Aorta (tissue), 5 donors: ENCODE measurements at regions not wholly inside any gene's neighbourhood (a gene's known extent, or its start where the extent isn't known, plus 50 kb on each side); places are given as distances from the start of the nearest gene placed in this dataset.

Experiments used
- ATAC-seq: fragments of 200-7000 bp; cut with Tn5 transposase; one replicate; pipeline ENCODE4 v1.9.1; 2022; ENCODE audit warnings: moderate library complexity; ENCODE audit not compliant: low FRiP score
- DNase-seq, 2 donors: peaks; one replicate each; pipeline ENCODE4 v3.0.0-alpha.2; 2020
- H3K27ac ChIP-seq, 2 donors: one replicate each; pipeline ENCODE4 v1.5.1; 2013; ENCODE audit warnings: low read length in 2 of 2, mild to moderate bottlenecking in 2 of 2, moderate library complexity in 2 of 2, control low read depth in 1 of 2, inconsistent platforms in 1 of 2, low read depth in 1 of 2
- H3K27me3 ChIP-seq, 2 donors: one replicate each; pipeline ENCODE4 v1.6.1; 2013; ENCODE audit warnings: control low read depth in 1 of 2, low read length in 1 of 2, mild to moderate bottlenecking in 1 of 2, moderate library complexity in 1 of 2; ENCODE audit not compliant: insufficient read depth in 2 of 2, control insufficient read depth in 1 of 2
- H3K36me3 ChIP-seq, 2 donors: one replicate each; pipeline ENCODE4 v1.6.1; 2013; ENCODE audit warnings: control low read depth in 1 of 2, low read length in 1 of 2, mild to moderate bottlenecking in 1 of 2; ENCODE audit not compliant: insufficient read depth in 2 of 2, control insufficient read depth in 1 of 2
- H3K4me1 ChIP-seq, 2 donors: one replicate each; pipeline ENCODE4 v1.6.1; 2013; ENCODE audit warnings: low read length in 2 of 2, control low read depth in 1 of 2, mild to moderate bottlenecking in 1 of 2, moderate library complexity in 1 of 2; ENCODE audit not compliant: insufficient read depth in 2 of 2, control insufficient read depth in 1 of 2
- H3K4me3 ChIP-seq, 2 donors: one replicate each; pipeline ENCODE4 v1.5.1; 2013; ENCODE audit warnings: low read length in 2 of 2, control low read depth in 1 of 2, mild to moderate bottlenecking in 1 of 2
- H3K9me3 ChIP-seq: one replicate; pipeline ENCODE4 v1.6.1; 2013; ENCODE audit warnings: mild to moderate bottlenecking, low read length; ENCODE audit not compliant: control insufficient read depth
- WGBS, 2 donors: extraction: QIAGEN DNeasy Blood & Tissue Kit; methylation state at CpG; one replicate each; pipeline ENCODE4 v1.1.7; 2013; 5-methylcytosine and 5-hydroxymethylcytosine counted together
- intact Hi-C, 2 donors: fragments of 100-400 bp; cut with DNase I; formaldehyde crosslinking; loops; one replicate each; pipeline versions ENCODE4 v1.14.2 to v1.15.0; 2022
- donor health status: healthy with polysubstance abuse.
- donor health status: Bipolar disorder and iron deficiency.
- donor health status: DM: no; HTN: no; CAD: no.
- donor health status: DM: no; HTN: no; CAD: no.
- donor health status: DM: yes; HTN: yes; CAD: no.

GRCh38 chrX:42463706-42464490, 314.1 kb downstream of the PPP1R2C start:
- Histone ChIP-seq H3K27ac (no peak overlapping the region), H3K36me3 (no peaks in the 10 kb centered on the region), H3K27me3 (no peaks in the 10 kb centered on the region), H3K9me3 (no peaks in the 10 kb centered on the region), H3K4me1 (no peaks in the 10 kb centered on the region), H3K4me3 (no peak overlapping the region)
- ATAC-seq (no peak), DNase-seq (no peak)
- whole genome bisulfite sequencing, 2 donors: 65 to 86% methylated on average over 4 of the region's 4 CpGs
- intact Hi-C loops: no loop called here

GRCh38 chrX:42462917-42463316, 315.0 kb downstream of the PPP1R2C start:
- intact Hi-C loops: no loop called here
- no peaks in the 10 kb centered on the region for H3K27me3 ChIP-seq
- H3K9me3 ChIP-seq: no peaks in the 10 kb centered on the region
- H3K27ac ChIP-seq: no peak overlapping the region
- DNase-seq: no peak
- no peak for ATAC-seq
- H3K36me3 ChIP-seq: no peaks in the 10 kb centered on the region
- H3K4me3 ChIP-seq: no peak overlapping the region
- H3K4me1 ChIP-seq: no peaks in the 10 kb centered on the region

GRCh38 chrX:42460706-42461105, 317.3 kb downstream of the PPP1R2C start:
- intact Hi-C loops: no loop called here
- Histone ChIP-seq H3K4me3 (no peak overlapping the region), H3K9me3 (no peaks in the 10 kb centered on the region), H3K36me3 (no peaks in the 10 kb centered on the region), H3K27me3 (no peaks in the 10 kb centered on the region), H3K27ac (no peak overlapping the region), H3K4me1 (no peaks in the 10 kb centered on the region)
- DNase-seq (no peak), ATAC-seq (no peak)
- WGBS, 2 donors: 57 to 67% methylated on average over 4 of the region's 4 CpGs

GRCh38 chrX:42459735-42460134, 318.2 kb downstream of the PPP1R2C start:
- no peaks in the 10 kb centered on the region for H3K36me3 ChIP-seq
- no peak overlapping the region for H3K4me3 ChIP-seq
- no peak overlapping the region for H3K27ac ChIP-seq
- H3K9me3 ChIP-seq: no peaks in the 10 kb centered on the region
- intact Hi-C loops: no loop called here
- DNase-seq (no peak), ATAC-seq (no peak)
- no peaks in the 10 kb centered on the region for H3K27me3 ChIP-seq
- H3K4me1 ChIP-seq: no peaks in the 10 kb centered on the region

GRCh38 chrX:42456176-42456700, 321.7 kb downstream of the PPP1R2C start:
- intact Hi-C loops: no loop called here
- no peaks in the 10 kb centered on the region for H3K4me1 ChIP-seq
- no peak for ATAC-seq
- DNase-seq: no peak
- H3K9me3 ChIP-seq: no peaks in the 10 kb centered on the region
- H3K36me3 ChIP-seq: no peaks in the 10 kb centered on the region
- no peak overlapping the region for H3K27ac ChIP-seq
- H3K27me3 ChIP-seq: no peaks in the 10 kb centered on the region
- no peak overlapping the region for H3K4me3 ChIP-seq
- 69 to 87% methylated on average over 9 of the region's 9 CpGs for WGBS, 2 donors

- DNase-seq (no peak), ATAC-seq (no peak)
- H3K27ac ChIP-seq: no peak overlapping the region
- H3K4me1 ChIP-seq: no peaks in the 10 kb centered on the region
- no peaks in the 10 kb centered on the region for H3K27me3 ChIP-seq
- no peak overlapping the region for H3K4me3 ChIP-seq
- no peaks in the 10 kb centered on the region for H3K9me3 ChIP-seq
- intact Hi-C loops: no loop called here
- no peaks in the 10 kb centered on the region for H3K36me3 ChIP-seq
Measured at GRCh38 chrX:42450228-42450627, 327.7 kb downstream of the PPP1R2C start.

- Histone ChIP-seq H3K36me3 (no peaks in the 10 kb centered on the region), H3K9me3 (no peaks in the 10 kb centered on the region), H3K27me3 (no peaks in the 10 kb centered on the region), H3K4me3 (no peak overlapping the region), H3K4me1 (no peaks in the 10 kb centered on the region), H3K27ac (no peak overlapping the region)
- no peak for DNase-seq
- 33 to 63% methylated on average over 1 of the region's 1 CpG for WGBS, 2 donors
- no peak for ATAC-seq
- intact Hi-C loops: no loop called here
Measured at GRCh38 chrX:42443267-42443666, 334.7 kb downstream of the PPP1R2C start.

- no peak overlapping the region for H3K27ac ChIP-seq
- no peaks in the 10 kb centered on the region for H3K36me3 ChIP-seq
- no peaks in the 10 kb centered on the region for H3K4me1 ChIP-seq
- intact Hi-C loops: no loop called here
- ATAC-seq: no peak
- H3K27me3 ChIP-seq: no peaks in the 10 kb centered on the region
- no peak for DNase-seq
- H3K4me3 ChIP-seq: no peak overlapping the region
- H3K9me3 ChIP-seq: no peaks in the 10 kb centered on the region
Measured at GRCh38 chrX:42442745-42443144, 335.2 kb downstream of the PPP1R2C start.

- H3K27me3 ChIP-seq: no peaks in the 10 kb centered on the region
- 32 to 54% methylated on average over 1 of the region's 1 CpG for WGBS, 2 donors
- no peak for ATAC-seq
Measured at GRCh38 chrX:42437211-42437610, 340.8 kb downstream of the PPP1R2C start.

More at GRCh38 chrX:42437211-42437610, 340.8 kb downstream of the PPP1R2C start:
- Histone ChIP-seq H3K27ac (no peak overlapping the region), H3K4me1 (no peaks in the 10 kb centered on the region), H3K4me3 (no peak overlapping the region), H3K9me3 (no peaks in the 10 kb centered on the region), H3K36me3 (no peaks in the 10 kb centered on the region)
- no peak for DNase-seq
- intact Hi-C loops: no loop called here
